IMR-90 (cell line): ENCODE measurements at regions not wholly inside any gene's neighbourhood (a gene's known extent, or its start where the extent isn't known, plus 50 kb on each side); places are given as distances from the start of the nearest gene placed in this dataset.
"Not testable (repeated sequence)": the region's sequence is repeated elsewhere in the genome, so short reads cannot be mapped to it uniquely, and the experiment has no call there.

Experiments used
- ATAC-seq: fragments of 200-7000 bp; cut with Tn5 transposase; 2 replicates; pipeline ENCODE4 v1.9.1; 2020; ENCODE audit warnings: low read depth, mild to moderate bottlenecking, moderate library complexity
- BruUV-seq: library from RNA; stranded (reverse); fragments of 400-500 nt; replicated peaks from 2 replicates; lab custom pipeline; 2021; lab: Mats Ljungman, UMichigan
- CTCF ChIA-PET: fragments of 300-600 bp; formaldehyde crosslinking; extraction: SDS; loops from one replicate; lab custom pipeline; 2021; ENCODE audit warnings: antibody characterized with exemption; lab: Yijun Ruan, JAX
- POLR2A ChIA-PET: fragments of 300-600 bp; sonication (Branson Sonifier 250); formaldehyde crosslinking; loops from one replicate; lab custom pipeline; 2022; ENCODE audit warnings: antibody characterized with exemption; ENCODE audit not compliant: unreplicated experiment; lab: Charles Lee
- DNase-seq: peaks from one replicate; pipeline ENCODE4 v3.0.0; 2013
- H2AFZ ChIP-seq: replicated peaks from 2 replicates; pipeline ENCODE3; 2013; ENCODE audit warnings: low read length, mild to moderate bottlenecking; ENCODE audit not compliant: poor library complexity
- H2AK5ac ChIP-seq: 2 replicates; pipeline ENCODE4 v1.6.1; 2013; ENCODE audit warnings: low read depth, low read length, inconsistent platforms
- H2AK9ac ChIP-seq: replicated peaks from 2 replicates; pipeline ENCODE3; 2013; ENCODE audit warnings: mild to moderate bottlenecking, low read depth, low read length, moderate library complexity; ENCODE audit not compliant: poor library complexity
- H2BK120ac ChIP-seq: 2 replicates; pipeline ENCODE4 v1.6.1; 2013; ENCODE audit warnings: low read depth, low read length, inconsistent platforms
- H2BK15ac ChIP-seq: 3 replicates; pipeline ENCODE4 v1.6.1; 2013; ENCODE audit warnings: low read depth, low read length, inconsistent platforms
- H2BK20ac ChIP-seq: 2 replicates; pipeline ENCODE4 v1.6.1; 2013; ENCODE audit warnings: low read depth, mild to moderate bottlenecking, inconsistent platforms, low read length, moderate library complexity
- H2BK5ac ChIP-seq: 2 replicates; pipeline ENCODE4 v1.6.1; 2013; ENCODE audit warnings: mild to moderate bottlenecking, low read depth, low read length, inconsistent platforms; ENCODE audit not compliant: poor library complexity, severe bottlenecking
- H3K14ac ChIP-seq: replicated peaks from 2 replicates; pipeline ENCODE4 v1.6.1; 2013; ENCODE audit warnings: low read depth, low read length, inconsistent platforms
- H3K18ac ChIP-seq: 2 replicates; pipeline ENCODE4 v1.6.1; 2013; ENCODE audit warnings: low read depth, low read length, control low read depth
- H3K23ac ChIP-seq: 2 replicates; pipeline ENCODE4 v1.6.1; 2013; ENCODE audit warnings: low read depth, low read length, inconsistent platforms
- H3K27ac ChIP-seq: 2 replicates; pipeline ENCODE4 v1.5.1; 2013; ENCODE audit warnings: mild to moderate bottlenecking, control low read depth, low read length; ENCODE audit not compliant: insufficient read depth
- H3K27me3 ChIP-seq: 2 replicates; pipeline ENCODE4 v1.6.1; 2013; ENCODE audit warnings: low read length; ENCODE audit not compliant: control insufficient read depth, insufficient read depth
- H3K36me3 ChIP-seq: 2 replicates; pipeline ENCODE4 v1.6.1; 2013; ENCODE audit warnings: low read length, mixed read lengths; ENCODE audit not compliant: control insufficient read depth, insufficient read depth
- H3K4ac ChIP-seq: 2 replicates; pipeline ENCODE4 v1.6.1; 2013; ENCODE audit warnings: low read depth, low read length, inconsistent platforms
- H3K4me1 ChIP-seq: 2 replicates; pipeline ENCODE4 v1.6.1; 2013; ENCODE audit warnings: low read length, mixed read lengths; ENCODE audit not compliant: control insufficient read depth, insufficient read depth
- H3K4me2 ChIP-seq: 2 replicates; pipeline ENCODE4 v1.6.1; 2013; ENCODE audit warnings: low read depth, mild to moderate bottlenecking, control low read depth, low read length, moderate library complexity
- H3K4me3 ChIP-seq: 2 replicates; pipeline ENCODE4 v1.5.1; 2013; ENCODE audit warnings: low read depth, mild to moderate bottlenecking, control low read depth, low read length, moderate library complexity; ENCODE audit not compliant: insufficient read depth
- H3K56ac ChIP-seq: 2 replicates; pipeline ENCODE4 v1.6.1; 2013; ENCODE audit warnings: low read length, inconsistent platforms; ENCODE audit not compliant: insufficient read depth; ENCODE audit errors: extremely low read depth
- H3K79me1 ChIP-seq, 2 experiments: 2 replicates each; pipeline ENCODE4 v1.6.1; 2013; ENCODE audit warnings: low read length in 2 of 2, inconsistent platforms in 1 of 2, low read depth in 1 of 2
- H3K9ac ChIP-seq: 2 replicates; pipeline ENCODE4 v1.6.1; 2013; ENCODE audit warnings: low read depth, low read length, control low read depth
- H3K9me1 ChIP-seq: 2 replicates; pipeline ENCODE4 v1.6.1; 2013; ENCODE audit warnings: low read length, inconsistent platforms; ENCODE audit not compliant: insufficient read depth
- H3K9me3 ChIP-seq: 2 replicates; pipeline ENCODE4 v1.6.1; 2013; ENCODE audit warnings: low read length; ENCODE audit not compliant: control insufficient read depth, insufficient read depth
- H4K20me1 ChIP-seq: 2 replicates; pipeline ENCODE4 v1.6.1; 2013; ENCODE audit warnings: low read length, inconsistent platforms; ENCODE audit not compliant: insufficient read depth
- H4K5ac ChIP-seq: 2 replicates; pipeline ENCODE4 v1.6.1; 2013; ENCODE audit warnings: mild to moderate bottlenecking, low read depth, low read length, control low read depth
- H4K8ac ChIP-seq, 2 experiments: 2 replicates each; pipeline ENCODE4 v1.6.1; 2013; ENCODE audit warnings: low read depth in 2 of 2, low read length in 2 of 2, control low read depth in 1 of 2, inconsistent platforms in 1 of 2
- H4K91ac ChIP-seq: 2 replicates; pipeline ENCODE4 v1.6.1; 2013; ENCODE audit warnings: low read depth, low read length, inconsistent platforms; ENCODE audit not compliant: insufficient read depth
- WGBS, 2 experiments: methylation state at CpG; one replicate each; pipeline versions ENCODE4 v1.1.5 to v1.1.7; 2013; ENCODE audit warnings: missing lambda C conversion rate in 2 of 2; ENCODE audit not compliant: insufficient read length in 1 of 2; ENCODE audit errors: extremely low coverage in 2 of 2; 5-methylcytosine and 5-hydroxymethylcytosine counted together
- dilution Hi-C: fragments of 300-500 bp; cut with HindIII; formaldehyde crosslinking; loops from one replicate; pipeline ENCODE4 v1.14.3; 2018; ENCODE audit warnings: low sequenced_read_pairs; ENCODE audit not compliant: unreplicated experiment
- in situ Hi-C: fragments of 300-500 bp; cut with MboI; formaldehyde crosslinking; loops from 3 replicates; pipeline ENCODE4 v1.14.3; 2019; ENCODE audit warnings: low sequenced_read_pairs, inconsistent platforms, mixed read lengths
- intact Hi-C: fragments of 100-400 bp; cut with micrococcal nuclease; formaldehyde crosslinking; loops from 2 replicates; pipeline ENCODE4 v1.10.0; 2022

DNA sequence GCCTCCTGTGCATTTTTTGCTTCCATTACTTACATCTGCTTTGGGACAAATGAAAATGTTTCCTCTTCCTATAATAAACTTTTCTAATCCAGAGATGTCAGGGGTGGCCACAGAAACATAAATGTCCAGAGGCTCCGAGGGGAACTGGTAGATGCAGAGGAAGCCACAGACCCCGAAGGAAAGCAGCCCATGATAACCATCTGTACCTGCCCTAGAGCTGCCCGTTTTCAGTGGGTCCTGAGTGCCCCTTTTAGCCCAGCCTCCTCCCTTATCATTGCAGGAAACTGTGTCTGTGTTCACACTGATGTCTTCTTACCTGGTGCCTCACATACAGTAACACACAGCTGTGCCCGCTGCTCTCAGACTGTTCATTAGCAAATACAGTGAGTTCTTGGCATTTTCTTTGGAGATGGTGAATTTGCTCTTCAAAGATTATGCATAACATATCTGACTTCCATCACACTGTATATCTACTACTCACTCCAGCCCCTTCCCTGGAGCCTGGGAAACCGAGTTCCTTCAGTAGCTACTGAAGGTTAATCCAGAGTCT, 817.8 kb downstream of the TMEM121 start:
- H2BK5ac ChIP-seq, H4K5ac ChIP-seq, H2AK5ac ChIP-seq, ATAC-seq, H4K8ac ChIP-seq, H4K20me1 ChIP-seq, in situ Hi-C loops, H4K91ac ChIP-seq, H3K79me1 ChIP-seq, H3K23ac ChIP-seq, H3K27me3 ChIP-seq, H3K14ac ChIP-seq, H3K4me1 ChIP-seq, H3K18ac ChIP-seq, H3K4ac ChIP-seq, H2AFZ ChIP-seq, DNase-seq, H3K4me2 ChIP-seq, CTCF ChIA-PET, H3K4me3 ChIP-seq, H3K9me3 ChIP-seq, intact Hi-C loops, H3K56ac ChIP-seq, H2AK9ac ChIP-seq, H2BK15ac ChIP-seq, POLR2A ChIA-PET, H2BK20ac ChIP-seq, H3K36me3 ChIP-seq, H2BK120ac ChIP-seq, H3K27ac ChIP-seq, BruUV-seq, H3K9ac ChIP-seq, dilution Hi-C loops, H3K9me1 ChIP-seq: not testable (repeated sequence)
- no CpG with 5 or more reads among the region's 5 CpGs for WGBS, 2 experiments

DNA sequence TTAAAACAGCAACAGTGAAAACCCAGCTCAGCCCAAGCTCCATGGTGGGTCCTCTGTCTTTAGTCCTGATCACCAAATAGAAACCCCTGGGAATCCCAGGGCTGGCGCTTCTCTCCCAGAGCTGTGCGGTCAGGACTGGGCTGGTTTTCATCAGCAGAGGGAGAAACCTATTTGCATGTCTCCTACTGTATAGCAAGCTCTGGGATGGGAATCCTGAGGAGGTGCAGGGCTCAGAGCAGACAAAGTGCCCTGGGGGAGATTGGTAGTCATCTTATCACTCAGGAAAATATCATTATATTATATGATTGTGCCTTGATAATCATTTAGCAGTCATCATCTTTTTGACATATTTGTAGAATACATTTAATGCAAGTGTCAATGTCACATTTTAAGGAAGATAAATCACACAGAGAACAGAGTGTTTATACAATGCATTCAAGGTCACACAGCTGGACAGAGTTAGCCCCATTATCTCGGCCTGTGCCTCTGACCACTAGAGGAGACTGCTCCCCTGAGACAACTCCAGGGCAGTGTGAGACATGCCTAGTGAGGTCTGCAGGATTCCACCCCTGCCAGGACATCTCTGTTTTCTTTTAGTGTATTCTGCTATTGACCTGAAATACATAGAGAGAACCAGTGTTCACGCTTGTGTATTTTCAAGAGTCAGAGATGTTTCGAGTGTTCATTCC, 818.6 kb downstream of the TMEM121 start:
- H2BK20ac ChIP-seq, H4K20me1 ChIP-seq, H3K9me1 ChIP-seq, dilution Hi-C loops, H4K91ac ChIP-seq, H2BK5ac ChIP-seq, H2AFZ ChIP-seq, H3K4me3 ChIP-seq, H4K5ac ChIP-seq, H2AK9ac ChIP-seq, ATAC-seq, intact Hi-C loops, H3K14ac ChIP-seq, H3K23ac ChIP-seq, H3K36me3 ChIP-seq, H3K56ac ChIP-seq, H2AK5ac ChIP-seq, H4K8ac ChIP-seq, H3K4ac ChIP-seq, H3K4me2 ChIP-seq, H3K9me3 ChIP-seq, POLR2A ChIA-PET, H2BK120ac ChIP-seq, in situ Hi-C loops, H3K27ac ChIP-seq, DNase-seq, BruUV-seq, H3K9ac ChIP-seq, H3K79me1 ChIP-seq, H3K18ac ChIP-seq, H3K27me3 ChIP-seq, CTCF ChIA-PET, H2BK15ac ChIP-seq, H3K4me1 ChIP-seq: not testable (repeated sequence)
- WGBS, 2 experiments: no CpG with 5 or more reads among the region's 5 CpGs
